ENCODE measurements at regions not wholly inside any gene's neighbourhood (a gene's known extent, or its start where the extent isn't known, plus 50 kb on each side); places are given as distances from the start of the nearest gene placed in this dataset.
A peak's percentile ranks its signal among the peaks of the same experiment; 100 is the strongest.

GRCh38 chr3:30199096-30199759, 407.2 kb upstream of the TGFBR2 start:
- DNase-seq (ENCODE audit: low spot score), result peak; percentile 20
- in situ Hi-C loops (cut with MboI; ENCODE audit: low sequenced_read_pairs, unreplicated experiment), result no loop called here
- peak; percentile 62 for TF ChIP-seq CTCF (IDR thresholded peaks at IDR 0.05; ENCODE audit: borderline replicate concordance, control extremely low read depth, extremely low read depth, insufficient read depth, missing control alignments)

- no peak for TF ChIP-seq CTCF (IDR thresholded peaks at IDR 0.05; ENCODE audit: borderline replicate concordance, control extremely low read depth, extremely low read depth, insufficient read depth, missing control alignments)
- in situ Hi-C loops (cut with MboI; ENCODE audit: low sequenced_read_pairs, unreplicated experiment), result loop anchor here (25.0 kb wide), 1 partner anchor 487 kb away; no protein-coding TSS in a partner anchor
- DNase-seq (ENCODE audit: low spot score), result no peak
These were observed 406.5 kb upstream of the TGFBR2 start for GRCh38 chr3:30199855-30200254.

GRCh38 chr3:30201715-30202114, 404.7 kb upstream of the TGFBR2 start:
- no peak for TF ChIP-seq CTCF (IDR thresholded peaks at IDR 0.05; ENCODE audit: borderline replicate concordance, control extremely low read depth, extremely low read depth, insufficient read depth, missing control alignments)
- in situ Hi-C loops (cut with MboI; ENCODE audit: low sequenced_read_pairs, unreplicated experiment), result loop anchor here (25.0 kb wide), 1 partner anchor 486 kb away; no protein-coding TSS in a partner anchor

GRCh38 chr3:30203301-30203700, 403.1 kb upstream of the TGFBR2 start:
- DNase-seq (ENCODE audit: low spot score), result no peak
- TF ChIP-seq CTCF (IDR thresholded peaks at IDR 0.05; ENCODE audit: borderline replicate concordance, control extremely low read depth, extremely low read depth, insufficient read depth, missing control alignments), result no peak
- in situ Hi-C loops (cut with MboI; ENCODE audit: low sequenced_read_pairs, unreplicated experiment), result loop anchor here (25.0 kb wide), 1 partner anchor 484 kb away; no protein-coding TSS in a partner anchor

More at GRCh38 chr3:30201715-30202114, 404.7 kb upstream of the TGFBR2 start:
- no peak for DNase-seq (ENCODE audit: low spot score)

- in situ Hi-C loops (cut with MboI; ENCODE audit: low sequenced_read_pairs, unreplicated experiment), result loop anchor here (25.0 kb wide), 1 partner anchor 483 kb away; no protein-coding TSS in a partner anchor
- no peak for DNase-seq (ENCODE audit: low spot score)
These were observed 402.3 kb upstream of the TGFBR2 start for GRCh38 chr3:30204126-30204525.

GRCh38 chr3:30206051-30206450, 400.4 kb upstream of the TGFBR2 start:
- no peak for TF ChIP-seq CTCF (IDR thresholded peaks at IDR 0.05; ENCODE audit: borderline replicate concordance, control extremely low read depth, extremely low read depth, insufficient read depth, missing control alignments)
- in situ Hi-C loops (cut with MboI; ENCODE audit: low sequenced_read_pairs, unreplicated experiment), result loop anchor here (25.0 kb wide), 1 partner anchor 481 kb away; no protein-coding TSS in a partner anchor
- DNase-seq (ENCODE audit: low spot score), result no peak

More at GRCh38 chr3:30204126-30204525, 402.3 kb upstream of the TGFBR2 start:
- TF ChIP-seq CTCF (IDR thresholded peaks at IDR 0.05; ENCODE audit: borderline replicate concordance, control extremely low read depth, extremely low read depth, insufficient read depth, missing control alignments), result no peak
